ENCODE measurements at regions not wholly inside any gene's neighbourhood (a gene's known extent, or its start where the extent isn't known, plus 50 kb on each side); places are given as distances from the start of the nearest gene placed in this dataset.

DNA sequence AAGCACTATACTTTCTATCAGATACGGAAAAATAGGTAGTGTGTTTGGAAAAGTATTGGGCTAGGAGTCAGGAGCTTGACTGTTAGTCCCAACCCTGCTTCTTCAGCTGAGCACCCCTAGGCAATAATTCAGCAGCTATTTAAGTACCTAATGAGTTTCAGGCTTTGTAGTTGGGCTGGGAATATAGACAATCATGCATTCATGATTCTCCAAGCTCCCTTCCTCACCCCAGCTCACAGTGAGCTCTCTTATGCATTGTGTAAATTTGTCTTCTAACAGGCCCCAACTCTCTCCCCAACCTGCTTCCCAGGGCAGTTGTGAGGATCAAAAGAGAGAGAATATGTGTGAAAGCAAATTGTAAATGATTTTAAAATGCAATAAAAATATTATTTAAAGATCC, 201.2 kb downstream of the MSX2 start:
- no peaks in the 10 kb centered on the region for H3K36me3 Mint-ChIP-seq (ENCODE audit: low read depth)
- peaks cover 26% of the 10 kb centered on the region for H3K4me1 Mint-ChIP-seq
- H3K27ac Mint-ChIP-seq (ENCODE audit: unreplicated experiment) = peak overlapping the region; percentile 72
- H3K9me3 Mint-ChIP-seq = peaks cover 2% of the 10 kb centered on the region
- H3K27me3 Mint-ChIP-seq (ENCODE audit: low read depth) = no peaks in the 10 kb centered on the region
- TF ChIP-seq, protein P1, sequence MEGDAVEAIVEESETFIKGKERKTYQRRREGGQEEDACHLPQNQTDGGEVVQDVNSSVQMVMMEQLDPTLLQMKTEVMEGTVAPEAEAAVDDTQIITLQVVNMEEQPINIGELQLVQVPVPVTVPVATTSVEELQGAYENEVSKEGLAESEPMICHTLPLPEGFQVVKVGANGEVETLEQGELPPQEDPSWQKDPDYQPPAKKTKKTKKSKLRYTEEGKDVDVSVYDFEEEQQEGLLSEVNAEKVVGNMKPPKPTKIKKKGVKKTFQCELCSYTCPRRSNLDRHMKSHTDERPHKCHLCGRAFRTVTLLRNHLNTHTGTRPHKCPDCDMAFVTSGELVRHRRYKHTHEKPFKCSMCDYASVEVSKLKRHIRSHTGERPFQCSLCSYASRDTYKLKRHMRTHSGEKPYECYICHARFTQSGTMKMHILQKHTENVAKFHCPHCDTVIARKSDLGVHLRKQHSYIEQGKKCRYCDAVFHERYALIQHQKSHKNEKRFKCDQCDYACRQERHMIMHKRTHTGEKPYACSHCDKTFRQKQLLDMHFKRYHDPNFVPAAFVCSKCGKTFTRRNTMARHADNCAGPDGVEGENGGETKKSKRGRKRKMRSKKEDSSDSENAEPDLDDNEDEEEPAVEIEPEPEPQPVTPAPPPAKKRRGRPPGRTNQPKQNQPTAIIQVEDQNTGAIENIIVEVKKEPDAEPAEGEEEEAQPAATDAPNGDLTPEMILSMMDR (conservative IDR thresholded peaks at IDR 0.05) = no peak
- no peak for DNase-seq (ENCODE audit: low read depth, low spot score)
- peak overlapping the region; percentile 69 for H3K4me3 Mint-ChIP-seq

DNA sequence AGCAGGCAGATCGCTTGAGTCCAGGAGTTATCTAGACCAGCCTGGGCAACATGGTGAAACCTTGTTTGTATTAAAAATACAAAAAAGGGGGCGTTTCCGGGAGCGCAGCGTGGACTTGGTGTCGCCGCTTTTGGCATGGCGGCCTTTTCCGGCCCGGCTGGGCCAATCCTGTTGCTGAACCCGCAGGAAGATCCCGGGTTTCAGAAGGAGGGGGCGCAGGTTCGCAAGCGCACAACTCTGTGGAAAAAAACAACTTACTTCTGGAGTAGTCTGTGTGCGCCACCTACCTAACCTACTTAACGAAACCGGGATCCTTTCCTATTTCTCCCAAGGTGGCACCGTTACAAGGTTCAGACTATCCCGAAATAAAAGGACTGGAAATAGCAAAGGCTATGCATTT, 198.6 kb downstream of the MSX2 start:
- TF ChIP-seq, protein P1 (conservative IDR thresholded peaks at IDR 0.05) = no peak
- Mint-ChIP-seq H3K27ac (ENCODE audit: unreplicated experiment) (no peak overlapping the region), H3K27me3 (ENCODE audit: low read depth) (no peaks in the 10 kb centered on the region), H3K36me3 (ENCODE audit: low read depth) (no peaks in the 10 kb centered on the region), H3K4me3 (no peak overlapping the region), H3K4me1 (peaks cover 30% of the 10 kb centered on the region), H3K9me3 (peaks cover 2% of the 10 kb centered on the region)
- DNase-seq (ENCODE audit: low read depth, low spot score) = no peak

GRCh38 chr5:174920906-174921550, 196.6 kb downstream of the MSX2 start:
- TF ChIP-seq, protein P1 (conservative IDR thresholded peaks at IDR 0.05) = no peak
- Mint-ChIP-seq H3K9me3 (peaks cover 2% of the 10 kb centered on the region), H3K27me3 (ENCODE audit: low read depth) (no peaks in the 10 kb centered on the region), H3K27ac (ENCODE audit: unreplicated experiment) (no peak overlapping the region), H3K4me3 (no peak overlapping the region), H3K4me1 (peaks cover 34% of the 10 kb centered on the region), H3K36me3 (ENCODE audit: low read depth) (no peaks in the 10 kb centered on the region)
- no peak for DNase-seq (ENCODE audit: low read depth, low spot score)

DNA sequence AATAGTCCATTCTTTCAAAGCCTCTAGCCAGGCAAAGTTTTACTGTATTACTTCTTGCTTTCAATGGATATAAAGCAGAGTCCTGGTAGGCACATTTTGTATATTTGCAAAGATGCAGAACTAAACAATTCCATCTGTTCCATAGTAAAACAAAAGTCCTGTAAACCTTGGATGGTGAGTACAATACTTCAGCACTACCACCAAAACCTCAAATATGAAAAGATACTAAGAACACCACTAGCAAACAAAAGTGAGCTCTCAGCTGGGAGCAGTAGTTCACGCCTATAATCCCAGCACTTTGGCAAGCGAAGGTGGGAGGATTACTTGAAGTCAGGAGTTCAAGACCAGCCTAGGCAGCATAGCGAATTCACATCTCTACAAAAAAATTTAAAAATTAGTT, 195.0 kb downstream of the MSX2 start:
- H3K4me1 Mint-ChIP-seq = peaks cover 22% of the 10 kb centered on the region
- TF ChIP-seq, protein P1 (conservative IDR thresholded peaks at IDR 0.05) = no peak
- no peak overlapping the region for H3K4me3 Mint-ChIP-seq
- no peaks in the 10 kb centered on the region for H3K27me3 Mint-ChIP-seq (ENCODE audit: low read depth)
- no peaks in the 10 kb centered on the region for H3K36me3 Mint-ChIP-seq (ENCODE audit: low read depth)
- no peak for DNase-seq (ENCODE audit: low read depth, low spot score)
- H3K9me3 Mint-ChIP-seq = peaks cover 3% of the 10 kb centered on the region
- H3K27ac Mint-ChIP-seq (ENCODE audit: unreplicated experiment) = no peak overlapping the region

- no peaks in the 10 kb centered on the region for H3K27me3 Mint-ChIP-seq (ENCODE audit: low read depth)
- H3K4me3 Mint-ChIP-seq = no peak overlapping the region
- DNase-seq (ENCODE audit: low read depth, low spot score) = no peak
- TF ChIP-seq, protein P1 (conservative IDR thresholded peaks at IDR 0.05) = no peak
- no peaks in the 10 kb centered on the region for H3K36me3 Mint-ChIP-seq (ENCODE audit: low read depth)
- peaks cover 3% of the 10 kb centered on the region for H3K9me3 Mint-ChIP-seq
- peaks cover 20% of the 10 kb centered on the region for H3K4me1 Mint-ChIP-seq
- no peak overlapping the region for H3K27ac Mint-ChIP-seq (ENCODE audit: unreplicated experiment)
These were observed 194.3 kb downstream of the MSX2 start for GRCh38 chr5:174918655-174919054.

Measured in neural crest cell (in vitro differentiated cells).